ENCODE measurements at regions not wholly inside any gene's neighbourhood (a gene's known extent, or its start where the extent isn't known, plus 50 kb on each side); places are given as distances from the start of the nearest gene placed in this dataset.

- Histone ChIP-seq H2BK5ac (ENCODE audit: insufficient read length, low read length) (no peak overlapping the region), H2AK5ac (ENCODE audit: insufficient read length, low read length) (no peak overlapping the region), H3K23ac (ENCODE audit: insufficient read length, low read depth, low read length) (no peak overlapping the region), H2BK12ac (ENCODE audit: insufficient read length, low read depth, low read length) (no peak overlapping the region), H3K14ac (ENCODE audit: insufficient read depth, low read length) (no peak overlapping the region), H4K5ac (ENCODE audit: insufficient read length, low read depth, low read length) (no peak overlapping the region), H4K20me1 (ENCODE audit: control insufficient read depth, insufficient read depth, insufficient read length) (no peaks in the 10 kb centered on the region), H3K9me3 (ENCODE audit: control insufficient read depth, low read depth, low read length) (no peaks in the 10 kb centered on the region), H3K4me1 (ENCODE audit: insufficient read depth, low read length) (no peaks in the 10 kb centered on the region), H2BK15ac (ENCODE audit: low read depth, low read length) (no peak overlapping the region), H2AFZ (ENCODE audit: low read length) (no peak overlapping the region), H3T11ph (ENCODE audit: low read length) (no peak overlapping the region), H3K79me2 (ENCODE audit: insufficient read depth, low read length) (no peaks in the 10 kb centered on the region), H3K23me2 (ENCODE audit: insufficient read length, low read depth, low read length, poor library complexity, severe bottlenecking) (no peaks in the 10 kb centered on the region), H2BK120ac (ENCODE audit: low read depth, low read length, poor library complexity, severe bottlenecking) (no peak overlapping the region), H3K27ac (ENCODE audit: insufficient read length, low read depth, low read length) (no peak overlapping the region), H3K56ac (ENCODE audit: insufficient read length, low read depth, low read length) (no peak overlapping the region), H2BK20ac (ENCODE audit: low read depth, low read length, poor library complexity, severe bottlenecking) (no peak overlapping the region), H4K8ac (replicated peaks; ENCODE audit: insufficient read length, low read depth, low read length) (no peak overlapping the region), H3K79me1 (ENCODE audit: insufficient read depth, low read depth, low read length, poor library complexity, severe bottlenecking) (no peaks in the 10 kb centered on the region), H3K4ac (ENCODE audit: low read depth, low read length) (no peak overlapping the region), H4K91ac (ENCODE audit: insufficient read length, low read depth, low read length) (no peak overlapping the region), H3K18ac (ENCODE audit: insufficient read length, low read depth, low read length) (no peak overlapping the region), H3K4me2 (ENCODE audit: insufficient read depth, insufficient read length, low read length) (no peak overlapping the region), H3K27me3 (ENCODE audit: insufficient read depth, low read length) (no peaks in the 10 kb centered on the region), H3K9ac (ENCODE audit: extremely low read depth, insufficient read length, low read length) (no peak overlapping the region)
- no peaks in the 10 kb centered on the region; a peak in 1 of 7 replicates for H3K36me3 Mint-ChIP-seq (ENCODE audit: insufficient read depth in 1 of 3, low read depth in 3 of 3)
- no peaks in the 10 kb centered on the region for H3K9me3 Mint-ChIP-seq
- no peak overlapping the region for H3K27ac Mint-ChIP-seq
- no CpG with 5 or more reads among the region's 3 CpGs for WGBS (ENCODE audit: extremely low coverage, insufficient read length, low lambda C conversion rate)
- no peaks in the 10 kb centered on the region for H3K27me3 Mint-ChIP-seq (ENCODE audit: low read depth)
- H3K4me3 Mint-ChIP-seq: no peak overlapping the region
- DNase-seq: no peak
- H3K4me1 Mint-ChIP-seq: no peaks in the 10 kb centered on the region
- TF ChIP-seq CTCF (conservative IDR thresholded peaks at IDR 0.05): no peak
Observed at GRCh38 chr13:34506796-34507195, 435.3 kb upstream of the NBEA start.

Measured in H9 (cell line).